ENCODE measurements at regions not wholly inside any gene's neighbourhood (a gene's known extent, or its start where the extent isn't known, plus 50 kb on each side); places are given as distances from the start of the nearest gene placed in this dataset.

GRCh38 chr15:72979791-72980190, 72.5 kb upstream of the NEO1 start:
- no peaks in the 10 kb centered on the region for H3K9me3 ChIP-seq (ENCODE audit: control insufficient read depth, low read length)
- H3K9ac ChIP-seq (ENCODE audit: low read length): no peak overlapping the region
- no peak overlapping the region for H3K4me3 ChIP-seq (ENCODE audit: low read length)
- H3K4me1 ChIP-seq (ENCODE audit: control insufficient read depth, insufficient read depth, low read length): no peaks in the 10 kb centered on the region
- peaks cover 4% of the 10 kb centered on the region for H3K27me3 ChIP-seq (ENCODE audit: control insufficient read depth, insufficient read depth, low read length)
- no peaks in the 10 kb centered on the region for H3K36me3 ChIP-seq (ENCODE audit: control insufficient read depth, insufficient read depth, low read length)

- H3K4me1 ChIP-seq (ENCODE audit: control insufficient read depth, insufficient read depth, low read length): no peaks in the 10 kb centered on the region
- H3K27me3 ChIP-seq (ENCODE audit: control insufficient read depth, insufficient read depth, low read length): peaks cover under 1% of the 10 kb centered on the region
- H3K9me3 ChIP-seq (ENCODE audit: control insufficient read depth, low read length): no peaks in the 10 kb centered on the region
- H3K9ac ChIP-seq (ENCODE audit: low read length): no peak overlapping the region
- H3K36me3 ChIP-seq (ENCODE audit: control insufficient read depth, insufficient read depth, low read length): no peaks in the 10 kb centered on the region
- H3K4me3 ChIP-seq (ENCODE audit: low read length): no peak overlapping the region
These were observed 73.0 kb upstream of the NEO1 start for GRCh38 chr15:72979308-72979707.

- Histone ChIP-seq H3K36me3 (ENCODE audit: control insufficient read depth, insufficient read depth, low read length) (no peaks in the 10 kb centered on the region), H3K9ac (ENCODE audit: low read length) (no peak overlapping the region), H3K27me3 (ENCODE audit: control insufficient read depth, insufficient read depth, low read length) (no peaks in the 10 kb centered on the region), H3K9me3 (ENCODE audit: control insufficient read depth, low read length) (no peaks in the 10 kb centered on the region), H3K4me3 (ENCODE audit: low read length) (no peak overlapping the region), H3K4me1 (ENCODE audit: control insufficient read depth, insufficient read depth, low read length) (no peaks in the 10 kb centered on the region)
These were observed 74.0 kb upstream of the NEO1 start for GRCh38 chr15:72978223-72978622.

GRCh38 chr15:72972362-72972761, 79.9 kb upstream of the NEO1 start:
- no peaks in the 10 kb centered on the region for H3K9me3 ChIP-seq (ENCODE audit: control insufficient read depth, low read length)
- no peak overlapping the region for H3K4me3 ChIP-seq (ENCODE audit: low read length)
- no peaks in the 10 kb centered on the region for H3K4me1 ChIP-seq (ENCODE audit: control insufficient read depth, insufficient read depth, low read length)
- no peaks in the 10 kb centered on the region for H3K36me3 ChIP-seq (ENCODE audit: control insufficient read depth, insufficient read depth, low read length)
- no peak overlapping the region for H3K9ac ChIP-seq (ENCODE audit: low read length)
- H3K27me3 ChIP-seq (ENCODE audit: control insufficient read depth, insufficient read depth, low read length): no peaks in the 10 kb centered on the region

- Histone ChIP-seq H3K4me1 (ENCODE audit: control insufficient read depth, insufficient read depth, low read length) (no peaks in the 10 kb centered on the region), H3K36me3 (ENCODE audit: control insufficient read depth, insufficient read depth, low read length) (no peaks in the 10 kb centered on the region), H3K27me3 (ENCODE audit: control insufficient read depth, insufficient read depth, low read length) (no peaks in the 10 kb centered on the region), H3K9me3 (ENCODE audit: control insufficient read depth, low read length) (no peaks in the 10 kb centered on the region), H3K9ac (ENCODE audit: low read length) (no peak overlapping the region), H3K4me3 (ENCODE audit: low read length) (no peak overlapping the region)
These were observed 80.5 kb upstream of the NEO1 start for GRCh38 chr15:72971766-72972165.

- Histone ChIP-seq H3K4me1 (ENCODE audit: control insufficient read depth, insufficient read depth, low read length) (no peaks in the 10 kb centered on the region), H3K9me3 (ENCODE audit: control insufficient read depth, low read length) (no peaks in the 10 kb centered on the region), H3K9ac (ENCODE audit: low read length) (no peak overlapping the region), H3K36me3 (ENCODE audit: control insufficient read depth, insufficient read depth, low read length) (no peaks in the 10 kb centered on the region), H3K4me3 (ENCODE audit: low read length) (no peak overlapping the region), H3K27me3 (ENCODE audit: control insufficient read depth, insufficient read depth, low read length) (no peaks in the 10 kb centered on the region)
These were observed 81.1 kb upstream of the NEO1 start for GRCh38 chr15:72970933-72971760.

- Histone ChIP-seq H3K36me3 (ENCODE audit: control insufficient read depth, insufficient read depth, low read length) (no peaks in the 10 kb centered on the region), H3K27me3 (ENCODE audit: control insufficient read depth, insufficient read depth, low read length) (no peaks in the 10 kb centered on the region)
These were observed 83.7 kb upstream of the NEO1 start for GRCh38 chr15:72968531-72968922.

GRCh38 chr15:72967811-72968530, 84.3 kb upstream of the NEO1 start:
- H3K9ac ChIP-seq (ENCODE audit: low read length): no peak overlapping the region

More at GRCh38 chr15:72968531-72968922, 83.7 kb upstream of the NEO1 start:
- Histone ChIP-seq H3K9me3 (ENCODE audit: control insufficient read depth, low read length) (no peaks in the 10 kb centered on the region), H3K4me3 (ENCODE audit: low read length) (no peak overlapping the region), H3K4me1 (ENCODE audit: control insufficient read depth, insufficient read depth, low read length) (no peaks in the 10 kb centered on the region), H3K9ac (ENCODE audit: low read length) (no peak overlapping the region)

GRCh38 chr15:72967397-72967796, 84.9 kb upstream of the NEO1 start:
- Histone ChIP-seq H3K9me3 (ENCODE audit: control insufficient read depth, low read length) (no peaks in the 10 kb centered on the region), H3K4me3 (ENCODE audit: low read length) (no peak overlapping the region), H3K4me1 (ENCODE audit: control insufficient read depth, insufficient read depth, low read length) (no peaks in the 10 kb centered on the region), H3K27me3 (ENCODE audit: control insufficient read depth, insufficient read depth, low read length) (no peaks in the 10 kb centered on the region), H3K36me3 (ENCODE audit: control insufficient read depth, insufficient read depth, low read length) (no peaks in the 10 kb centered on the region), H3K9ac (ENCODE audit: low read length) (no peak overlapping the region)

More at GRCh38 chr15:72967811-72968530, 84.3 kb upstream of the NEO1 start:
- Histone ChIP-seq H3K4me1 (ENCODE audit: control insufficient read depth, insufficient read depth, low read length) (no peaks in the 10 kb centered on the region), H3K27me3 (ENCODE audit: control insufficient read depth, insufficient read depth, low read length) (no peaks in the 10 kb centered on the region), H3K9me3 (ENCODE audit: control insufficient read depth, low read length) (no peaks in the 10 kb centered on the region), H3K4me3 (ENCODE audit: low read length) (no peak overlapping the region), H3K36me3 (ENCODE audit: control insufficient read depth, insufficient read depth, low read length) (no peaks in the 10 kb centered on the region)

GRCh38 chr15:72966641-72967040, 85.6 kb upstream of the NEO1 start:
- Histone ChIP-seq H3K9me3 (ENCODE audit: control insufficient read depth, low read length) (no peaks in the 10 kb centered on the region), H3K4me1 (ENCODE audit: control insufficient read depth, insufficient read depth, low read length) (no peaks in the 10 kb centered on the region), H3K36me3 (ENCODE audit: control insufficient read depth, insufficient read depth, low read length) (no peaks in the 10 kb centered on the region), H3K4me3 (ENCODE audit: low read length) (no peak overlapping the region), H3K27me3 (ENCODE audit: control insufficient read depth, insufficient read depth, low read length) (no peaks in the 10 kb centered on the region), H3K9ac (ENCODE audit: low read length) (no peak overlapping the region)

GRCh38 chr15:72965671-72966070, 86.6 kb upstream of the NEO1 start:
- Histone ChIP-seq H3K9me3 (ENCODE audit: control insufficient read depth, low read length) (no peaks in the 10 kb centered on the region), H3K4me1 (ENCODE audit: control insufficient read depth, insufficient read depth, low read length) (no peaks in the 10 kb centered on the region), H3K9ac (ENCODE audit: low read length) (no peak overlapping the region), H3K27me3 (ENCODE audit: control insufficient read depth, insufficient read depth, low read length) (no peaks in the 10 kb centered on the region), H3K4me3 (ENCODE audit: low read length) (no peak overlapping the region), H3K36me3 (ENCODE audit: control insufficient read depth, insufficient read depth, low read length) (no peaks in the 10 kb centered on the region)

- no peak overlapping the region for H3K4me3 ChIP-seq (ENCODE audit: low read length)
- no peak overlapping the region for H3K9ac ChIP-seq (ENCODE audit: low read length)
- no peaks in the 10 kb centered on the region for H3K9me3 ChIP-seq (ENCODE audit: control insufficient read depth, low read length)
- H3K36me3 ChIP-seq (ENCODE audit: control insufficient read depth, insufficient read depth, low read length): no peaks in the 10 kb centered on the region
- H3K27me3 ChIP-seq (ENCODE audit: control insufficient read depth, insufficient read depth, low read length): no peaks in the 10 kb centered on the region
- H3K4me1 ChIP-seq (ENCODE audit: control insufficient read depth, insufficient read depth, low read length): no peaks in the 10 kb centered on the region
These were observed 87.7 kb upstream of the NEO1 start for GRCh38 chr15:72964542-72964941.

Measured in mucosa of stomach (tissue), 1 donor.